ENCODE measurements at regions not wholly inside any gene's neighbourhood (a gene's known extent, or its start where the extent isn't known, plus 50 kb on each side); places are given as distances from the start of the nearest gene placed in this dataset.

DNA sequence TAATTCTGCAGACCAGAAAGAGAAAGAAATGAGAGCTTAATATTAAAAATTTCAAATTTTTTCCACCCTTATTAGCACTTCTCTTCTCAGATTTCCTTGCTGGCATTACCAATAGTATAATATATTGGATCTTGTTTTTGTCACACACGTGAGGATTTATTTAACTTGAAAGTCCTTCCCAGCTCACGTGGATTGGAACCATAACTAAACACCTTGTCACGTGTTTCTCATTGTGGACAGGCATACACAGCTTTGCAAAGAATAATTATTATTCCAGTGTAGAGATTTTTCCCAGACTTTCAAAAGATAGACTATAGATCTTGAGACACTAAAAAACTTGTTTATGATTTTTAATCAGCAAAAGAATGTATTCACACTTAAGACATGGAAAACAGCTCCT is 123.8 kb upstream of the LPAR1 start:
- TF ChIP-seq, protein P1, sequence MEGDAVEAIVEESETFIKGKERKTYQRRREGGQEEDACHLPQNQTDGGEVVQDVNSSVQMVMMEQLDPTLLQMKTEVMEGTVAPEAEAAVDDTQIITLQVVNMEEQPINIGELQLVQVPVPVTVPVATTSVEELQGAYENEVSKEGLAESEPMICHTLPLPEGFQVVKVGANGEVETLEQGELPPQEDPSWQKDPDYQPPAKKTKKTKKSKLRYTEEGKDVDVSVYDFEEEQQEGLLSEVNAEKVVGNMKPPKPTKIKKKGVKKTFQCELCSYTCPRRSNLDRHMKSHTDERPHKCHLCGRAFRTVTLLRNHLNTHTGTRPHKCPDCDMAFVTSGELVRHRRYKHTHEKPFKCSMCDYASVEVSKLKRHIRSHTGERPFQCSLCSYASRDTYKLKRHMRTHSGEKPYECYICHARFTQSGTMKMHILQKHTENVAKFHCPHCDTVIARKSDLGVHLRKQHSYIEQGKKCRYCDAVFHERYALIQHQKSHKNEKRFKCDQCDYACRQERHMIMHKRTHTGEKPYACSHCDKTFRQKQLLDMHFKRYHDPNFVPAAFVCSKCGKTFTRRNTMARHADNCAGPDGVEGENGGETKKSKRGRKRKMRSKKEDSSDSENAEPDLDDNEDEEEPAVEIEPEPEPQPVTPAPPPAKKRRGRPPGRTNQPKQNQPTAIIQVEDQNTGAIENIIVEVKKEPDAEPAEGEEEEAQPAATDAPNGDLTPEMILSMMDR (IDR thresholded peaks at IDR 0.05) = no peak
- no peak for TF ChIP-seq POLR2A (IDR thresholded peaks at IDR 0.05)

All from testis (tissue), 2 donors.